Gastrocnemius medialis (tissue), 4 donors: ENCODE measurements at regions not wholly inside any gene's neighbourhood (a gene's known extent, or its start where the extent isn't known, plus 50 kb on each side); places are given as distances from the start of the nearest gene placed in this dataset.

Source experiments
- CTCF ChIP-seq, 5 experiments: fragments of 450-650 bp in 3 of 5; fragments of 200-600 bp in 2 of 5; sonication (generic) in 2 of 5; IDR thresholded peaks in 4 of 5; conservative IDR thresholded peaks in 1 of 5; 1 replicate in 4 of 5; 2 replicates in 1 of 5; pipeline ENCODE4 v1.5.1; 2016 to 2019; ENCODE audit warnings: antibody characterized with exemption in 5 of 5, mild to moderate bottlenecking in 3 of 5, moderate library complexity in 3 of 5
- POLR2A ChIP-seq, 2 donors: fragments of 450-650 bp; IDR thresholded peaks; one replicate each; pipeline ENCODE4 v1.6.1; 2017; ENCODE audit warnings: antibody characterized with exemption in 2 of 2, mild to moderate bottlenecking in 2 of 2, moderate library complexity in 2 of 2

GRCh38 chr6:126261792-126262421 is 78.0 kb upstream of the CENPW start:
- TF ChIP-seq POLR2A (IDR thresholded peaks at IDR 0.05) (no peak), CTCF (IDR thresholded peaks at IDR 0.05 in 4 of 5, conservative IDR thresholded peaks at IDR 0.05 in 1 of 5) (no peak)
